Right ventricle myocardium inferior (tissue), 1 donor: ENCODE measurements at regions not wholly inside any gene's neighbourhood (a gene's known extent, or its start where the extent isn't known, plus 50 kb on each side); places are given as distances from the start of the nearest gene placed in this dataset.
"Not testable (repeated sequence)": the region's sequence is repeated elsewhere in the genome, so short reads cannot be mapped to it uniquely, and the experiment has no call there.

ENCODE experiments used
- ATAC-seq: fragments of 200-7000 bp; cut with Tn5 transposase; one replicate; pipeline ENCODE4 v1.9.1; 2020; ENCODE audit warnings: mild to moderate bottlenecking, moderate library complexity
- DNase-seq: peaks from one replicate; pipeline ENCODE4 v3.0.0; 2021; ENCODE audit errors: missing footprints
- intact Hi-C: fragments of 100-400 bp; cut with DNase I; formaldehyde crosslinking; loops from one replicate; pipeline ENCODE4 v1.11.0; 2022
- donor health status: DM: no; HTN: yes; CAD: no; lungs with severe emphysema.

- ATAC-seq, result no peak
- no peak for DNase-seq
Measured at GRCh38 chr4:160026721-160027120, 923.8 kb downstream of the RAPGEF2 start.

GRCh38 chr4:160034501-160034900, 931.6 kb downstream of the RAPGEF2 start:
- ATAC-seq (no peak), DNase-seq (no peak)
- intact Hi-C loops, result no loop called here

More at GRCh38 chr4:160026721-160027120, 923.8 kb downstream of the RAPGEF2 start:
- intact Hi-C loops, result no loop called here

GRCh38 chr4:160038615-160039014, 935.7 kb downstream of the RAPGEF2 start:
- DNase-seq, result no peak
- no peak for ATAC-seq
- intact Hi-C loops, result no loop called here

GRCh38 chr4:160044693-160045092, 941.8 kb downstream of the RAPGEF2 start:
- DNase-seq (no peak), ATAC-seq (no peak)
- intact Hi-C loops, result no loop called here

DNA sequence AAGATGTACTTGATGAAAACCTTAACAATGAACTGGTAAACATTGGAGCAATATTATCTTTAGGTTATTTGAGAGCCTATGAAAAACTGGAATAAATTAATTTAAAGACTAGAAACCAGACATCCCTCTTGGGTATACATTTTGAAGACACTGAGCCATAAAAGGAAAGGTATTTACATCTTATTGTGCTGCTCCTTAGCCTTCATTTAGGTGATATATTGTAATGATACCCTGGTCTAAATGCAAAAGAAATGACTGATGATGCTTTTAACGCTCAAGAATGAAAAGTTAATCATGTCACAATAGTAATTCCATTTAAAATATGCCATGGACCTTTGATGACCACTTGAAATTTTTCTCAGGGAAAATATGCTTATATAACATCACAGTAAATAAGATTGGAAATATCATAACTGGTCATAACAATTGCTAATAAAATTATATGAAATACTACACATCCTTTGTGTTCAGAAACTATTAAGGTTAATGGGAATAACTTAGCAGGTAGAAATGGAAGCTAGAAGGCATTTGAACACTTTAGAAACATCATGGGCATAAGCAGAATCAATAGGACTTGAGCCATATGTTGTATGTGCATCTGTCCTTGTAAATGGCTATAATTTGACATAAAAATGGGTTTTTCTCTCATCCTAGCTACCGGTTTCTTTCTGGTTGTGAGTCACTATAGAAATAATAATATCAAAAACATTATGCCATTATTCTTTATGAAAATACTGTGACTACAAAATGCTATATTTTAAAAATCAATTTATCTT, 979.7 kb downstream of the RAPGEF2 start:
- ATAC-seq (no peak), DNase-seq (no peak)
- intact Hi-C loops, result no loop called here

DNA sequence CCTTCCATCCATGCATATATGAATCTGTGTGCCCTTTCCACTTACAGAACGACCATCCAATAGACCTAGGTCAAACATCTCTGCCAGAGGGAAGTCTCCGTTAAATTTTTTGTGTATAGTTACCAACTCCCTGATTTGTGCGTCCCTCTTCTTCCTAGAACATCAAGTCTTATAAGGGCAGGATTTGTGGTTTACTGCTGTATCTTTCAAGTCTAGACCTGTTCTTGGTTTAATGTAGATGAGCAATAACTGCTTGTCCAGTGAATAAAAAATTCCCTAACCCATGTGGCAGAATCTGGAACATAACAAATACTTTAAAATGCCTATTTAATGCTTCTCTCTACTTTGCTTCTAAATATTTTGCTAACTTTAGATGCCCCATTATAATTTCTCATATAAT, 988.8 kb downstream of the RAPGEF2 start:
- ATAC-seq (no peak), DNase-seq (no peak)
- intact Hi-C loops, result no loop called here

- intact Hi-C loops, result no loop called here
- ATAC-seq (no peak), DNase-seq (no peak)
Measured at GRCh38 chr4:160100316-160100715, 997.4 kb downstream of the RAPGEF2 start.

- DNase-seq (no peak), ATAC-seq (no peak)
- intact Hi-C loops, result no loop called here
Measured at GRCh38 chr4:160110891-160111290, 1008.0 kb downstream of the RAPGEF2 start.

DNA sequence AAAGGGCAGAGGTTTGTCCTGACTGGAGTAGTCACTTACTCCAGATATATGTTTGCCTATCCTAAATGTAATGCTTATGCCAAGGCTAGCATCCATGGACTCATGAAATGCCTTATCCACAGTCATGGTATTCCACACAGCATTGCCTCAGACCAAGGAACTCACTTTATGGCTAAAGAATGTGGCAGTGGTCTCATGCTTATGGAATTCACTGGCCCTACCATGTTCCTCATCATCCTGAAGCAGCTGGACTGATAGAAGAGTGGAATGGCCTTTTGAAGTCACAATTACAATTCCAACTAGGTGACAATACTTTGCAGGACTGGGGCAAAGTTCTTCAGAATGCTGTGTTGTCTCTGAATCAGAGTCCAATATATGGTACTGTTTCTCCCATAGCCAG, 1014.8 kb downstream of the RAPGEF2 start:
- ATAC-seq (no peak), DNase-seq (no peak)
- intact Hi-C loops, result no loop called here

GRCh38 chr4:160125576-160126287, 1022.9 kb downstream of the RAPGEF2 start:
- ATAC-seq, intact Hi-C loops, DNase-seq: not testable (repeated sequence)

DNA sequence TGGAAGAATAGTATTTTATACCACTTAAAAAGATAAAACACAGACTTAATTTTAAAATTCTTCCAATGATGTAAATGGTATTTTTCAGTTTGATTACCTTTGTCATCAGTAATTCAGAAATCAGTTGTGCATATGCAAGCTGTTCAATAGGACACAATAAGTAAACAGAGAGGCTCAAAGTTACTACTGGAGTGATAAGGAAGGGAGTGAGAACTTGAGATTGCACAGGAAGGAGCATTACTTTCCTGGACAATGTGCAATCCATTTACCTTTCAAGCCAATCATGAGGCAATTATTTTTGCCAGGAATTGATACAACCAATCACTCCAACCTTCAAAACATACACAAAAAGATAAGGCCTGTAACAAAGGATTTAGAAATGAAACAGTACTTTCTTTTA, 1024.3 kb downstream of the RAPGEF2 start:
- DNase-seq (no peak), ATAC-seq (no peak)

GRCh38 chr4:160129439-160129838, 1026.6 kb downstream of the RAPGEF2 start:
- no peak for DNase-seq
- intact Hi-C loops, result no loop called here
- no peak for ATAC-seq

More for the DNA sequence above, 1024.3 kb downstream of the RAPGEF2 start:
- intact Hi-C loops, result no loop called here

DNA sequence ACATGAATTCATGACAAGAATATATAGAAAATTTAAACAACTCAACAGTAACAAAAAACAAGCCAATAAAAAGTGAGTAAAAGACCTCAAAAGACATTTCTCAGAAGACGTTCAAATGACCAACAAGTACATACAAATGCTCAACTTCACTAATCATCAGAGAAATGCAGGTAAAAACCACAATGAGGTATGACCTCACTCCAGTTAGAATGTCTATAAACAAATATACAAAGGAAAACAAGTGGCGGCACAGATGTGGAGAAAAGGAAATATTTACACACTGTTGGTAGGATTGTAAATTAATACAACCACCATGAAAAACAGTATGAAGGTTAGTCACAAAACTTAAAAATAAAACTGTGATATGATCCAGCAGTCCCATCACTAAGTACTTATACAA, 1033.1 kb downstream of the RAPGEF2 start:
- ATAC-seq, result no peak
- intact Hi-C loops, result no loop called here

GRCh38 chr4:160141206-160141605, 1038.3 kb downstream of the RAPGEF2 start:
- intact Hi-C loops, result no loop called here
- no peak for ATAC-seq
- DNase-seq, result no peak

More for the DNA sequence above, 1033.1 kb downstream of the RAPGEF2 start:
- DNase-seq, result no peak

GRCh38 chr4:160142579-160142978, 1039.7 kb downstream of the RAPGEF2 start:
- DNase-seq (no peak), ATAC-seq (no peak)
- intact Hi-C loops, result no loop called here

- no peak for DNase-seq
- intact Hi-C loops, result no loop called here
Measured at GRCh38 chr4:160143574-160143973, 1040.7 kb downstream of the RAPGEF2 start.

DNA sequence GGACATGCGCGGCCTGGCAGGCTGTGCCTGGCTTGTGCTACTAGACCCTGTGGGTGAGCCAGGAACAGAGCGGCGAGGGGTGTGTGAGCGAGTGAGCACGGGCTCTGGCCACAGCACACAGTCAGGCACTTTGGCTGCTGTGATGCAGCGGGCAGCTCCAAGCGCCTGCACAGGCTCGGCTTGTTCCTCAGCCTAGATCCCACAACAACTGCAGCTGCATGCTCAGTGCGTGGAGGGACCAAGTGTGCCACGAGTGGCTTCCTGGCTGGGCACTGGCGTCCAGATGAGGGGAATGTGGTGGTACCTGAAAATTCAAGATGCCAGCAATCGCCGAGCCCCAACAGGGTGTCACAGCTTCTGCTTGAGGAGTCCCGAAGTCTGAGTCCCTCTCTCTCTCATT, 1056.6 kb downstream of the RAPGEF2 start:
- intact Hi-C loops, result no loop called here
- ATAC-seq (no peak), DNase-seq (peak; percentile 58)

More at GRCh38 chr4:160143574-160143973, 1040.7 kb downstream of the RAPGEF2 start:
- ATAC-seq, result no peak

DNA sequence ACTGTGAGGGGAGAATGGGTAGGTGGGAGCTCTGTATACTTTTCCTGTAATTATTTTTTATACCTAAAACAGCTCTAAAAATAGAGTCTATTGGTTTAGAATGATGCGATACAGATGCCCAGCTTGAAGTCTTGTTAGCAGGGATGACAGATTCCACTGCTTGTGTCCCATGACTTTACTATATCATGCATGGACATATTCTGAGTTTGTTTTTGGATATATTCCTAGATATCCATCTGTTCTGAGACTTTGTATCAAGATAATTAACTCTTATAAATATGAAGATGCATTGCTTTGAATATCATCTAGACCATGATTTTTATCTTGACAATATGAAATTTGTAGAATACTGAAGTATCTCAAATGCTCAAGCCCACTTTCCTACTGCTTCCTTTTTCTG, 1058.1 kb downstream of the RAPGEF2 start:
- DNase-seq (no peak), ATAC-seq (no peak)
- intact Hi-C loops, result no loop called here

DNA sequence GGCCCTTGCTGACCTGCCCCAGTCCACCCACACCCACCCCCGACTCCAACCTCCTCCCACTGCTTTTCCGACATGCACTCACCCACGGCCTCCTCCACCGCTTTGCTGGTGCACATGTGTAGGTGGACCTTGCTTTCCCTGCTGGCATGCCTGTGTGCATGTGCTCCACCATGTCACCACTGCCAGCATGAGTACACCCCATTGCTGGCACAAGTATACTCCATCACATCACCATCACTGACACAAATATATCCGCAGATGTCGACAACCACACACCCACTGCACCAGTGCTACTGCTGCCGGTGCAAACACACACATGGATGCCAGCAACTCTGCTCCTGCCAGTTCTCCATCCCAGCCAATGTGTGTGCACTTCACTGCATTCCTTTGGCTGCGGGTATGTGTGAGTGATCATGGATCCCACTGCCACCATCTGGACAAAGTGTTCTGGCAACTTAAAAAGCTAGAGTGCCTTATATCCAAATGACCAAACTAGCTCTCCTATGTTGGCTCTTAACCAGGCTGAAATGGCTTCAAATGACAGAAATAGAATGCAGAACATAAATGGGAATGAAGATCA, 1072.3 kb downstream of the RAPGEF2 start:
- no peak for DNase-seq
- no peak for ATAC-seq
- intact Hi-C loops, result no loop called here

GRCh38 chr4:160180211-160180610, 1077.3 kb downstream of the RAPGEF2 start:
- ATAC-seq (no peak), DNase-seq (no peak)
- intact Hi-C loops, result no loop called here
